B cell (primary cell): ENCODE measurements at regions not wholly inside any gene's neighbourhood (a gene's known extent, or its start where the extent isn't known, plus 50 kb on each side); places are given as distances from the start of the nearest gene placed in this dataset.

Experiments used
- ATAC-seq: fragments of 200-7000 bp; cut with Tn5 transposase; one replicate; pipeline ENCODE4 v1.10.0; 2021; ENCODE audit warnings: low read depth, mild to moderate bottlenecking, moderate number of reproducible peaks, moderate library complexity
- CTCF ChIA-PET: fragments of 350-600 bp; sonication (Branson Sonifier 250); formaldehyde crosslinking; loops from one replicate; lab custom pipeline; 2021; ENCODE audit warnings: antibody characterized with exemption, inconsistent platforms; lab: Charles Lee
- POLR2A ChIA-PET: fragments of 350-600 bp; sonication (Branson Sonifier 250); formaldehyde crosslinking; loops from one replicate; lab custom pipeline; 2021; ENCODE audit warnings: antibody characterized with exemption; lab: Charles Lee
- DNase-seq: peaks from one replicate; pipeline ENCODE4 v3.0.0; 2013
- H2AFZ ChIP-seq: 2 replicates; pipeline ENCODE4 v1.6.1; 2012; ENCODE audit warnings: mild to moderate bottlenecking, low read depth, low read length; ENCODE audit not compliant: insufficient read depth, poor library complexity, severe bottlenecking
- H3K27ac ChIP-seq, 2 donors: 1 replicate in 1 of 2; 2 replicates in 1 of 2; pipeline ENCODE4 v1.5.1; 2012 to 2013; ENCODE audit warnings: low read length in 2 of 2, mild to moderate bottlenecking in 2 of 2, moderate library complexity in 1 of 2
- H3K27me3 ChIP-seq, 4 experiments: fragments of 200-600 bp in 1 of 4; sonication (generic) in 1 of 4; replicated peaks in 1 of 4; 1 replicate in 2 of 4; 2 replicates in 2 of 4; pipeline versions ENCODE4 v1.6.1 to v1.7.0; 2013 to 2016; ENCODE audit warnings: low read length in 3 of 4, mild to moderate bottlenecking in 2 of 4, mixed read lengths in 1 of 4, moderate library complexity in 1 of 4; ENCODE audit not compliant: insufficient read depth in 4 of 4, control insufficient read depth in 3 of 4; ENCODE audit errors: control extremely low read depth in 1 of 4
- H3K36me3 ChIP-seq, 2 experiments: replicated peaks in 1 of 2; 1 replicate in 1 of 2; 2 replicates in 1 of 2; pipeline versions ENCODE4 v1.6.1 to v1.7.1; 2013; ENCODE audit warnings: low read length in 1 of 2; ENCODE audit not compliant: insufficient read depth in 2 of 2, control insufficient read depth in 1 of 2; ENCODE audit errors: control extremely low read depth in 1 of 2, extremely low read depth in 1 of 2
- H3K4me1 ChIP-seq, 2 donors: fragments of 200-600 bp in 1 of 2; sonication (generic) in 1 of 2; 1 replicate in 1 of 2; 2 replicates in 1 of 2; pipeline versions ENCODE4 v1.5.1 to v1.6.1; 2013 to 2017; ENCODE audit warnings: low read length in 2 of 2; ENCODE audit not compliant: control insufficient read depth in 2 of 2, insufficient read depth in 2 of 2
- H3K4me2 ChIP-seq: replicated peaks from 2 replicates; pipeline ENCODE3; 2012; ENCODE audit warnings: mild to moderate bottlenecking, low read depth, low read length; ENCODE audit not compliant: poor library complexity, severe bottlenecking
- H3K4me3 ChIP-seq, 5 experiments: fragments of 200-600 bp in 1 of 5; sonication (generic) in 1 of 5; 1 replicate in 3 of 5; 2 replicates in 2 of 5; pipeline versions ENCODE4 v1.5.1 to v1.7.0; 2011 to 2016; ENCODE audit warnings: low read length in 4 of 5, mild to moderate bottlenecking in 4 of 5, low read depth in 2 of 5, control low read depth in 1 of 5, moderate library complexity in 1 of 5; ENCODE audit not compliant: insufficient read depth in 1 of 5; ENCODE audit errors: control extremely low read depth in 1 of 5, extremely low read depth in 1 of 5
- H3K79me2 ChIP-seq: fragments of 200-600 bp; sonication (generic); one replicate; pipeline ENCODE4 v1.6.0; 2016; ENCODE audit warnings: low read length; ENCODE audit not compliant: control insufficient read depth, insufficient read depth
- H3K9ac ChIP-seq: fragments of 200-600 bp; sonication (generic); 2 replicates; pipeline ENCODE4 v1.6.1; 2017; ENCODE audit warnings: mild to moderate bottlenecking, low read length, moderate library complexity
- H3K9me3 ChIP-seq, 3 donors: one replicate each; pipeline versions ENCODE4 v1.6.1 to v1.7.1; 2013; ENCODE audit warnings: low read length in 2 of 3; ENCODE audit not compliant: control insufficient read depth in 2 of 3, insufficient read depth in 1 of 3; ENCODE audit errors: control extremely low read depth in 1 of 3
- H4K20me1 ChIP-seq: 2 replicates; pipeline ENCODE4 v1.6.0; 2012; ENCODE audit warnings: mild to moderate bottlenecking, low read length; ENCODE audit not compliant: insufficient read depth, control insufficient read depth, poor library complexity, severe bottlenecking
- H3K27ac Mint-ChIP-seq: one replicate; pipeline ENCODE4 v1.8.0; 2021; ENCODE audit warnings: mixed read lengths
- H3K27me3 Mint-ChIP-seq: one replicate; pipeline ENCODE4 v1.8.0; 2021; ENCODE audit warnings: mixed read lengths
- H3K4me1 Mint-ChIP-seq: one replicate; pipeline ENCODE4 v1.8.0; 2021; ENCODE audit warnings: mixed read lengths
- H3K4me3 Mint-ChIP-seq: one replicate; pipeline ENCODE4 v1.8.0; 2021; ENCODE audit warnings: mixed read lengths
- H3K9me3 Mint-ChIP-seq: one replicate; pipeline ENCODE4 v1.8.0; 2022; ENCODE audit warnings: mixed read lengths; ENCODE audit not compliant: insufficient read depth
- CTCF ChIP-seq: fragments of 200-600 bp; IDR thresholded peaks from one replicate; pipeline ENCODE4 v1.8.0; 2022; ENCODE audit warnings: antibody characterized with exemption, mild to moderate bottlenecking
- EZH2 ChIP-seq: IDR thresholded peaks from 2 replicates; pipeline ENCODE4 v1.6.1; 2012; ENCODE audit warnings: borderline replicate concordance, low read depth, mild to moderate bottlenecking, moderate library complexity, low read length; ENCODE audit not compliant: insufficient read depth, poor library complexity, severe bottlenecking
- WGBS: methylation state at CpG from one replicate; pipeline ENCODE4 v1.1.5; 2013; ENCODE audit warnings: missing lambda C conversion rate; ENCODE audit not compliant: insufficient coverage; 5-methylcytosine and 5-hydroxymethylcytosine counted together
- intact Hi-C: fragments of 100-400 bp; cut with micrococcal nuclease; formaldehyde crosslinking; loops from one replicate; pipeline ENCODE4 v1.10.0; 2022

- Mint-ChIP-seq H3K9me3 (peaks cover 10% of the 10 kb centered on the region), H3K4me1 (no peaks in the 10 kb centered on the region), H3K4me3 (no peak overlapping the region), H3K27me3 (no peaks in the 10 kb centered on the region), H3K27ac (no peak overlapping the region)
- no peak overlapping the region for H3K9ac ChIP-seq
- peaks cover 0 to 8% (median 0%) of the 10 kb centered on the region in 3 donors for H3K9me3 ChIP-seq
- H3K36me3 ChIP-seq = no peaks in the 10 kb centered on the region
- no CpG with 5 or more reads among the region's 3 CpGs for WGBS
- no peaks in the 10 kb centered on the region for H4K20me1 ChIP-seq
- H3K27me3 ChIP-seq = no peaks in the 10 kb centered on the region
- H3K4me2 ChIP-seq = no peak overlapping the region
- DNase-seq (no peak), ATAC-seq (no peak)
- intact Hi-C loops = no loop called here
- H2AFZ ChIP-seq = no peak overlapping the region
- ChIA-PET POLR2A (no interaction called here), CTCF (no interaction called here)
- no peaks in the 10 kb centered on the region for H3K4me1 ChIP-seq
- TF ChIP-seq EZH2 (no peak), CTCF (no peak)
- no peaks in the 10 kb centered on the region for H3K79me2 ChIP-seq
- H3K27ac ChIP-seq = no peak overlapping the region
- no peak overlapping the region for H3K4me3 ChIP-seq
Observed at GRCh38 chr5:35454011-35454525, 163.6 kb upstream of the SPEF2 start.

- intact Hi-C loops = no loop called here
- H2AFZ ChIP-seq = no peak overlapping the region
- ATAC-seq (no peak), DNase-seq (no peak)
- peaks cover 0 to 4% (median 0%) of the 10 kb centered on the region in 3 donors for H3K9me3 ChIP-seq
- POLR2A ChIA-PET = no interaction called here
- H3K36me3 ChIP-seq = no peaks in the 10 kb centered on the region
- Mint-ChIP-seq H3K4me3 (no peak overlapping the region), H3K9me3 (no peaks in the 10 kb centered on the region), H3K4me1 (no peaks in the 10 kb centered on the region), H3K27ac (no peak overlapping the region), H3K27me3 (peaks cover 17% of the 10 kb centered on the region)
- H3K79me2 ChIP-seq = no peaks in the 10 kb centered on the region
- H3K4me1 ChIP-seq = no peaks in the 10 kb centered on the region
- no peak overlapping the region for H3K9ac ChIP-seq
- no peak overlapping the region for H3K27ac ChIP-seq
- no peak overlapping the region for H3K4me3 ChIP-seq
- no peak overlapping the region for H3K4me2 ChIP-seq
- no peaks in the 10 kb centered on the region for H4K20me1 ChIP-seq
- 89% methylated on average over 5 of the region's 5 CpGs for WGBS
- TF ChIP-seq EZH2 (no peak), CTCF (no peak)
- peaks cover 0 to 3% (median 0%) of the 10 kb centered on the region in 4 experiments for H3K27me3 ChIP-seq
- CTCF ChIA-PET = interaction anchor here (2.2 kb wide), 1 partner anchor 8 kb away, joined by 7 read pairs; no protein-coding TSS in a partner anchor
Observed at GRCh38 chr5:35443803-35444595, 173.7 kb upstream of the SPEF2 start.
